NCI-H748 (cell line): ENCODE measurements at regions not wholly inside any gene's neighbourhood (a gene's known extent, or its start where the extent isn't known, plus 50 kb on each side); places are given as distances from the start of the nearest gene placed in this dataset.
"Not testable (repeated sequence)": the region's sequence is repeated elsewhere in the genome, so short reads cannot be mapped to it uniquely, and the experiment has no call there.

Experiments
- DNase-seq: peaks from one replicate; lab custom pipeline; 2025; ENCODE audit not compliant: unreplicated experiment; lab: John Stamatoyannopoulos, UW

DNA sequence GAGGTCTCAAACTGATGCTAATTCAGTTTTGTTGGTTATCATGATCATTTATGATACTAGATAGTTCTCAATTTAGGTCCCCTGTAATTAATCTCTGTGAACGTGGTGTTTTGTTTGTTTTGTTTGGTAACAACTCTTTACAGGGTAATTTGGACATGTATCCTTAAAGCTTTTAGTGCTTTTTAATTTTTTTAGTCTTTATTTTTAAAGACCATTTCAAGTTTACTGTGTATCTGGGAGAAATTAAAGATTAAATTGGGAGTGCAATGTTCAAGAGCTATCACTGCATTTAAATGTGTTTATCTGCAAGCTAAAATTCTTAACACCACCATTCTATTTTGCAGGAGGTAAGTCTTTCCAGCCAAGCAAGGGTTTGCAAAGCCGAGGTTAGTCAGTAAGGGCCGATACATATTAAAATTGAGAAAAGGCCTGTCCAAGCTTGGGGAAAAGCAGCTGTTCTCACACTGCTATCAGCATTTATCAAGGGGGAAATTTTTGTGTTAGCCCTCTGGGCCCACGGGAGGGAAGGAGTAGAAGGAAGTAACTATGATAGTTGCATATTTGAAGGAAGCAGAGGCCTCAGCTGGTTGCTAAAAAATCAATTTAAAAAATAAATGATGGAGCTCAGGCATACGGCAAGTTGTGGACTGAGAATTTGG is 59.3 kb upstream of the ZNF217 start:
- no peak for DNase-seq

DNA sequence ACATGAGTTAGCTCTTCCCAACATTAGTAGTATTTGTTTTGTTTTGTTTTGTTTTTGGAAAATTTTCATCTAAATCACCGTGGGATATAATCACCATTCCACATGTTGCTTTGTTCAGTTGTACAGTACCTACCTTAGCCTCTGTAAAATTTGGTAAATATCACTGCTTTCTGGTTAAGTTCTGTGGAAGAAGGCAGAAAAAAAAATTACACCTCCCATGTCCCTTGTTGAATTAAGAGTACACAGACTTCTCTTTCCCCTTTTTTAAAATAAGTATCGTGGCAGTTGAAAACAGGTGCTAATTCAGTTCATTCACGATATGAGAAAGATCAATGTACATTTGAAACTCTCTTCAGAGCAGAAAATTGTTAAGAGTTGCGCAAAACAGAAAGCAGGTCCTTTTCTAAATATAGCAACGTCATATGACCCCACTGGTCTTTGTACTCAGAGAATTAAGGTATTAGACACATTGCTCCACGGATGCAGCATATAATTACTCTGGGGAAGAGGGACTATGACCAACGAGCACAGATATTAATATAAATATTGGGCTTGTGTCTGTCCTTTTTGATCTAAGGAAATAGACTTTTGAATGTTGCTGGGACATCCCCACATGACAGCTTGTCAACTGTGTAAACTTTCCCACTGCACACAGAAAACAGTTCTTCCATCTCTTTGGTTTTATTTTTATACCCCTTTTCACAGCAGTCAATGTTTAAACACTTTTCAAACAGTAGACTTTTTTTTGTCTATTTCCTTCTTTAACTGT is 58.6 kb upstream of the ZNF217 start:
- DNase-seq, result no peak

DNA sequence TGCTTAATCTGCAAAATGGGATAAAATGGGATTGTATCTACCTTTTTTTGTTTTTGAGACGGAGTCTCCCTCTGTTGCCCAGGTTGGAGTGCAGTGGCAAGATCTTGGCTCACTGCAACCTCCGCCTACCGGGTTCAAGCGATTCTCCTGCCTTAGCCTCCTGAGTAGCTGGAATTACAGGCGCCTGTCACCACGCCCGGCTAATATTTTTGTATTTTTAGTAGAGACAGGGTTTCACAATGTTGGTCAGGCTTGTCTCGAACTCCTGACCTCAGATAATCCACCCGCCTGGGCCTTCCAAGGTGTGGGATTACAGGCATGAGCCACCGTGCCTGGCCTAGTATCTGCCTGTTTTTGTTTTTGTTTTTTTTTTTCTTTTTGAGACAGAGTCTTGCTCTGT is 55.9 kb upstream of the ZNF217 start:
- DNase-seq, result not testable (repeated sequence)

DNA sequence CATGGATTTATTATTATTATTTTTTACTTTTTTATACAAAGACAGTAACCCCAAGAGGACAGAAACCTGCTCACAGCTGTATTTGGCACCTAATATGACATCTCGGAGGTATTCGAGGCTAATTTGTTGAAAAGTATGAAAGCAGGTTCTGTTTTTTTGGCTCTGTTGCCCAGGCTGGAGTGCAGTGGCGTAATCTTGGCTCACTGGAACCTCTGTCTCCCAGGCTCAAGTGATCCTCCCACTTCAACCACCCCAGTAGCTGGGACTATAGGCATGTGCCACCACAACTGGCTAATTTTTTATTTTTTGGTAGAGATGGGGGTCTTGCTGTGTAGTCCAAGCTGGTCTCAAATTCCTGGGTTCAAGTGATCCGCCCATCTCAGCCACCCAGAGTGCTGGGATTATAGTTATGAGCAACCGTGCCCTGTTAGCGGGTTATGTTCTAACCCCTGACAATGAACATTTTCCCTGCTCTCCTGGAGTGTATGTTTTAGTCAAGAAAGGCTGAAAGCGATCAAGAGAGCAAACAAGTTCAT is 53.7 kb upstream of the ZNF217 start:
- DNase-seq, result no peak

DNA sequence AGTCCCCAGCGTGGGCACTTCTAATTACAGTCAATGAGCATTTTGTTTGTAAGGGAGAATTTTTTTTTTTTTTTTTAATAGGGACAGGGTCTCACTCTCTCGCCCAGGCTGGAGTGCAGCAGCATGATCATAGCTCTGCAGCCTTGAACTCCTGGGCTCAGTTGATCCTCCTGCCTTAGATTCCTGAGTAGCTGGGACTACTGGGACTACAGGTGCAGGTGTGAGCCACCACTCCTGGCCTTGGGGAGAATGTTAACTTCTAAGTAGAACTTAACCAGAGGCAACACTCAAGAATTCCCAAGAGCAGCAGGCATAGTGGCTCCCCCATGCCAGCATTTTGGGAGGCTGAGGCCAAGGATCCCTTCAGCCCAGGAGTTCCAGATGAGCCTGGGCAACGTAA is 52.9 kb upstream of the ZNF217 start:
- DNase-seq, result no peak

DNA sequence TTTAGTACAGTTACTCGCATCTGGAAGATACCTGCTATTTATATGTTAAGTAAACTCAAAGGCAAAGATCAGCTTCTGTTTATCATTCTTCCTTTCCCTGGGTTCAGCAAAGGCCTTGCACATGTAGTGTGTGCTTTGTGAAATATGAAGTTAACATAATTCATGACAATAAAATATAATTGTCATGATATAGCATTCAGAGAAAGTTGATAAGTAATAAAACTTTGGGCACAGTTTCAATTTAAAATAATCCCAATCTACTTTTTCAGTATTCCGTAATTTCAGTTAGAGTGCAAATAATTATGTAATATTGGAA is 51.9 kb upstream of the ZNF217 start:
- DNase-seq, result no peak

DNA sequence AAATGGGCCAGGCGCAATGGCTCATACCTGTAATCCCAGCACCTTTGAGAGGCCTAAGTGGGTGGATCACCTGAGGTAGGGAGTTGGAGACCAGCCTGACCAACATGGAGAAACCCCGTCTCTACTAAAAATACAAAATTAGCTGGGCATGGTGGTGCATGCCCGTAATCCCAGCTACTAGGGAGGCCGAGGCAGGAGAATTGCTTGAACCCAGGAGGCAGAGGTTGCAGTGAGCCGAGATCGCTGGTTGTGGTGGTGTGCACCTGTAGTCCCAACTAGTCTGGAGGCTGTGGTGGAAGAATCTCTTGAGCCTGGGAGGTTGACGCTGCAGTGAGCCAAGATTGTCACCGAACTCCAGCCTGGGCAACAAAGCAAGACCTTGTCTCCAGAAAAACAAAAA is 50.5 kb upstream of the ZNF217 start:
- DNase-seq, result not testable (repeated sequence)
